HG03097 (cell line): ENCODE measurements at regions not wholly inside any gene's neighbourhood (a gene's known extent, or its start where the extent isn't known, plus 50 kb on each side); places are given as distances from the start of the nearest gene placed in this dataset.

ENCODE experiments used
- ATAC-seq: cut with Tn5 transposase; IDR thresholded peaks from one replicate; pipeline ENCODE4 v1.9.1; 2021; ENCODE audit not compliant: unreplicated experiment, low FRiP score

DNA sequence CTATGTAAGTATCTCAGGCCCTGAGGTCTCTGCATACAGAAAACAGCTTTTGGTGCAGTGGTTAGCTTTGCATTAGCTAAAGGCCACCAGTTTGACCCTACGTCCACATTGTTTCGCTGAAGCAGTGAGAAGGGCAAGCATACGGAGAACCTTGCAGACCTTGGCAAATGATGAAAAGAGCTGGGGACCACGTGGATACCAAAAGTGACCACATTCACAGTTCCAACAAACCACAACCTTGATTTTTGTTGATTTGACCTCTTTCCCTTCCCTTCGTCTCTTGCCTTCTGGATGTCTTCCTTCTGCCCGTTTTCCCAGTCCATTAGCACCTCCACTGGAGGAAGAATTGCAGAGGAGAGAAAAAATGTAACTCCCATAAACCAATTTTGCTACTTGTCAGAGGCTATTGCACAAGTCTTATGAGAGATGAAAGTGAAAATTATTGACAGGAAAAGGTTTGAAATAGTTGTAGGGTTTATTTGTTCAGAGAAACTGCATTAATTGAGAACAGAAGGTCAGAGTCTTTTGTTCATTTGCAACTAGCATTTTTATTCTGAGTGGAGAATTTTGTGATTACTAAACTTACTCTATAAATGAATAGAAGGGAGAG is 293.9 kb upstream of the HTR2A start:
- no peak for ATAC-seq

DNA sequence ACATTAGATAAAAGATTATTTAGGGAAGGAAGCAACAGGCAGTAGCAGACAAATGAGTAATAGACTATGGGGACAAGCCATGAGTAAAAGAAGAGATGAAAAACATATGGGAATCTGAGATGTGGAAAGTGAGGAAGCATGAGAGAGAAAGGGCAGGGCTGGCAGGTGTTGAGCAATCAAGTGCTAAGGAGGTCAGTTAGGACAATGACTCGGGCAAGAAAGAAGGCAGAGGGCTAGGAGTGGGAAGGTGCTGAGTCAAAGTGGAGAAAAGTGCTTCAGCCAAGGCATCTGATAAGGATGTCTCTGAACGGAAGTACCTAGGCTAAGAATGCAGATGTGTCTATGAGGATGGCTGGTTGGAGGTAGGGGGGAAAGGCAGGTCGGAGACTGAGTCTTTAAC is 291.9 kb upstream of the HTR2A start:
- ATAC-seq = no peak

DNA sequence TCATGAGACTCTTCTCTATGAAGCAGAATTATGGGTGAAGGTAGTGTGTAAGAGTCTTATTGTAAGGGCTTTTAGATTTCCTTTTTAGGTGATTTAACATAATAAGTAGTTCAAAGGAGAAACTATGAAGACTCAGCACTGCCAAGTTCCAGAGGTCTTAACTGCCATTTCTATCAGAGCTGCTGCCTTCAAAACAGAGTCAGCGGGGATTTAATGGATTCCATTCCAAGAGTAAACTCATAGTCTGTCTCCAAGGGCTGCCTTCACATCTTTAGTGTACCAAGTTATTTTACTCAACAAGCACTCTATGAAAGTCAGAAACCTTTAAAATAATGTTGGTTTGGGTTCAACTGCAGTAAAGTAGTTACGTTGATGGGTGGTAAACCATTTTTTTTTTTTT is 289.6 kb upstream of the HTR2A start:
- ATAC-seq = no peak

DNA sequence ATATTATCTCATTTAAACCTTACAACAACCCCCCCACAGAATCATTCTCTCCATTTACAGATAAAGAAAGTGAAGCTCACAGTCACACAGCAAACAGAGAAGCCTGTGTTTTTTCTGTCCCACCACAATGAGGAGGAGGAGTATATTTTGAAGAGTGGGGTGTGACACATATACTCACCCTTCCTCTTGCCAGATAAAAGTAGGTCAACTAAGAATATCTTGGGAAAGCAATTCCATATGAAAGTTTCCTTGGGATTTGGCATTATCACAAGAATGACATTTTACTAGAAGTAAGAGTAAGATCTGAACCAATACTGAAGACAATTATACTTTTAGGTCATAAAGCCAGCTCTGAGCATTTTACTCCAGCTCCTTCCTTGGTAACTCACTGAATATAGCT is 287.5 kb upstream of the HTR2A start:
- ATAC-seq = no peak

GRCh38 chr13:47179321-47179720 is 282.5 kb upstream of the HTR2A start:
- ATAC-seq = no peak

DNA sequence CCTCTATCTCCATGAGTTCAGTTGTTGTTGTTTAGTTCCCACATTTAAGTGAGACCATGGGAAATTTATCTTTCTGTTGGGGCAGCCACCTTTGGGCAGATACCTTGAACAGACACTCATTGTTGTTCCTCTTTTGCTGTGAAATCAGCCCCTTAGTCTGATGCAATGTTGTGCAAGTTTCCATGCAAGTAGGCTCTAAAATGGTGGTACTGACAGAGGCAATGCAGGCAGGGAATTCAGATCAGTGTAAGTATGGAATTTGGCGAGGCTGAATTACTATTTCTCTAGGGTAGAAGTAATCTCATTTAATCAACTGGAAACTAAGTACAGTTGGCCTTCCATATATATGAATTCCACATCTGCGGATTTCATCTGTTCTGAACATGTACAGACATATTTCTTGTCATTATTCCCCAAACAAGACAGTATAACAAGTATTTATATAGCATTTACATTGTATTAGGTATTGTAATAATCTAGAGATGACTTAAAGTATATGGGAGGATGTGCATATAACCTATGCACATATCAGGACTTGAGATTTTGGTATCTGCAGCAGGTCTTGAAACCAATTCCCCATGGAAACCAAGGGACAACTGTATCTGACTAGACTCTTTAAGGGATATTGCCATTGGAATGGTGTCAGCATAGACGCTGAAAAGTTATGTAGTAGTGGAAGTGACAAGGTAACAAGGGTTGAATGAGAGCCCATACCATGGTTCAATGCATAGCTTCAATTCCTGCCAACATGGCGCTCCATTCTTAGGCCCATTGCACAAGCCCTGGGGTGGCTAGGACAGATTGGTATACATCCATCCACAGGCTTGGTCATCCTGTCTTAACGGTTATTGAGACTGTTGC is 281.5 kb upstream of the HTR2A start:
- ATAC-seq = no peak

- ATAC-seq = no peak
Observed at GRCh38 chr13:47175172-47175866, 278.5 kb upstream of the HTR2A start.

DNA sequence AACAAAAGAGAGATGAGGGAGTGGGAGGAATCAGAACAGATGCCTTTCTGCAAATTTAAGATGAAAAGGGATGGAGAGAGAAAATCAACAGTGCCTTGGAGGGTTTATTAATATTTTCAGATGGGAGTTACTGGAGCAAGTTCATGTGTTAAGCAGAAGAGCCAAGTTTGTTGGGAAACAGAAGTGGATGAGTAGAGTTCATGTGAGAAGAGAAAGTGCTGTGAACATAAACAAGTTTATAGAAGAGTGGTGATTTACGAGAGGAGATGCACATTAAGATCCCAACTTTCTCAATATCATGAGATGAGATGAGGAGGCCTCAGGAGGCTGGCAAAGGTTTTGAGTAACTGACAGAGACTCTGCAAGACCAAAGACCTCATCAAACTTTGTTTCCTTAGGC is 274.1 kb upstream of the HTR2A start:
- no peak for ATAC-seq

DNA sequence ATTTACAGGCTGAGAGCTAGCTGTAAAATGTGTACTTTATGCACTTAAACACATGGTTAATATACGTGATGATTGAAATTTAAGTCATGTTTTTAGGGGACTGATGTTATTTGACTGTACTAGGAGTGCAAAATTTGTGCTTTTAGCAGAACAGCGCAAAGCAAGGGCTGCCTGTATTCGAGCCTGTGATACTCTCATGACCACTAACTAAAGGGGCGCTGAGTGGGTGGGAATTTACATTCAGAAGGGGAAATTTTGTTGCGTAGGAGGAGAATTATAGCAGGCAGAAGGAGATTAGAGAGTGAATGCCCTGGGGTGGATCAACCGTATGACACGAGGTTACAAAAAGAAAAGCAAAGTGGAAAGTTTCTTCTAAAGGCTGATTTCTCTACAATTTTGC is 271.8 kb upstream of the HTR2A start:
- no peak for ATAC-seq

DNA sequence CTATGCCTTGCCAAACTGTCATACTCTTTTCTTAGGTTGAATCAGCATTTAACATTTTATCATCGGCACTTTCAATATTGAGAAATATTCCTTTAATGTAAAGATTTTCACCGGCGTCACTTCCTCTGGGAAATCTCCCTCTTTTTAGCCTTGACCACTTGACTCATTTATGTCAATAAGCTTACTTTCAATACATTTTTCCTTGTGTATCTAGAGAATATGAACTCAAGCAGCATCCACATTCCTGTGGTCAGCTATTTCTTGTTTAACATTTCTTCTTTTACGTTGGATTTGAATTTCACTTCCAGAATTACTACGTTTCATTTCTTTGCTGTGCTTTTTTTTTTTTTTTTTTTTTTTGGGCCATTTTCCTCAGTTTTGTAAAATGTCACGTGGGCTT is 271.2 kb upstream of the HTR2A start:
- no peak for ATAC-seq

- no peak for ATAC-seq
Observed at GRCh38 chr13:47166336-47166735, 269.5 kb upstream of the HTR2A start.

DNA sequence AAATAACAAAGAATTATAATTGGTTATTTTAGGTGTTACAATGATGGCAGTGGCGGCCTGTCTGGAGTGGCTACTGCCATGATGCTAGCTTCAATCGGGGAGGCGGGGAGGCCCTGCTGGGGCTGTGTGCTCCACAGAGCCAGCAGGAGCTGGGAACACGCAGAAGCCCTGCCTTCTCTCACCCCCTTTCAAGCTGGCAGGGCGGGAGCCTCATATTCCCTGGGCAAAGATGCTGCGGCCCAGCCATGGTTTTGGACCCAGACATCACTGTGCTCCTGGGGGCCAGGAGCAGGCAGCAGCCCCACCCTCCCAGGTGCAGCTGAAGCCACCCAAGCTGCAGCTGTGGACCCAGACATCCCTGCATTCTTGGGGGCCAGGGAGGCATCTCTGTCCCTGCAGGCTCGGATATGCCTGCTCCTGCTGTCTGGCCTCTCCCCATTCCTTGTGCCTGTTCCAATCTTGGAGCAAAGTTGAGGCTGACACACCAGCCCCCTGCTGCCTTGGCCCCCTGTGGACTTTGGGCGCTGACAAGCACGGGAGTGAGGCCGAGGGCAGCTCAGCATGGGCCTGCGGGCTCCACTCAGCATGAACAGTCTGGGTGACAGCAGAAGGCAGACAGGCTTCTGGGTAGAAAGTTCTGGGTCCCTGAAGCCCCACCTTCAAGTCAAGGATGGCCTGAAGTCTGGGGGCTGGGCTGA is 263.1 kb upstream of the HTR2A start:
- no peak for ATAC-seq

DNA sequence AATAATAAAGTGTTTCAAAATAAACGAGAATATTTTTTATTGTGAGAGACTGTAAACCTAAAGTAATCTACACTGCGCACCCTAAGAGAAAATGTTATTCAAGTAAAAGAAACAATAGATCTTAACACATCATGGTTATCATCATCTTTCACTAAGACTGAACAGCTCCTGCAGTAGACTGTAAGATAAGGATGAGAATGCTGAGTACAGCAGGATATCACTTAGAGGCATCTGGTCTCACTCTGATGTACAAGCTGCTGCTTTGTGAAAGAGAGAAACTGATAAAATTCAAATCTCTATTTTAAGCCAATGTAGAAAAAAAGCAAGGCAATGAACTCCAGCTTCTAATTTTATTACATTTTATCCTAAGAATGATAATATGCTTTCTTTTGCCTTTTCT is 261.7 kb upstream of the HTR2A start:
- ATAC-seq = no peak

- no peak for ATAC-seq
Observed at GRCh38 chr13:47148543-47148942, 251.7 kb upstream of the HTR2A start.

- no peak for ATAC-seq
Observed at GRCh38 chr13:47147812-47148119, 250.9 kb upstream of the HTR2A start.

DNA sequence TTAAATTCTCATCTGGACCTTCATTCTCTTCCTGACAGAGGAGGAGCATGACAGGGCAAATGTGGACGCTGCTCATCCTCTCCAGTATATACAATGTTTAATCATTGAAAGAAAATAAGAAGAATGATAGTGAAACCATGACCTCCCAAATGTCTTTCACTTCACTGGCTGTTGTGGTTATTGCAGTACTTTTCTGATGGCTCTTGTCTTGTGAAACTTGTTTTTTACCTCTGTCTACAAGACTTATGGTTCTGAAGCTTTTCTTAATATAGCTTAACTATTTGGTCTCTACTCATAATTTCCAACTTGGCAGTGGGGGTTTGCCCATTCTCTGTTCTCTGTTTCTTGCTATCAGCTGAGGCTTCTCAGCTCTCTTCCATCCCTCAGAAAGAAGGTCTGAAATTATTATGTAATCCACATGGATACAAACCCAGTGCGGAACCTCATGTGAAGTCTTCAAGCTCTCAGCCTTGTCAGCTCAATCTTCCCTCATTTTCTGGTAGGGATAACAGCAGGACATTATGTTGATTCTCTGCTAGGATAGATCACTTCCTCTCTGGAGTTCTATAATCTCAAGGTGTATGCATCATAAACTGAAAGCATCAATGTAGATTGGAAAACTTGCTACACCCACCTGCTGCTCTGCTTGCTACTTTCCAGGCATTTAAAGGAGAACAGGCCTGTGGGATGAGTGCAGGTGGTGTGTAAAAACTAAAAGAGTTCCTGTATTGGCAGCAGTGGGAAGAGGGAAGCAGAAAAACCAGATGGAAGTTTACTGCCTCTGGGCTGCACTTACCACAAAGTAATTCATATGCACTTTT is 250.3 kb upstream of the HTR2A start:
- peak; percentile 99 for ATAC-seq

DNA sequence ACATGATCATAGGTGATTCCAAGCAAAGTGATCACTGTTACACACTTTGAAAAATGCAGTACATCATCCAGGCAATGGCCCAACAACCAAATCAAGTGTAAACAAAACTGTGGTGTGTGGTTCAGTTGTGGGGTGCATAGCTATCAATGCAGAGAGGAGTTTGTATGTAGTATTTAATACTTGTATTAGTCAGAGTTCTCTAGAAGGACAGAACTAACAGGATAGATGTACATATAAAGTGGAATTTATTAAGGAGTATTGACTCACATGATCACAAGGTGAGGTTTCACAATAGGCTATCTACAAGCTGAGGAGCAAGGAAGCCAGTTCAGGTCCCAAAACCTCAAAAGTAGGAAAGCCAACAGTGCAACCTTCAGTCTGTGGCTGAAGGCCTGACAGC is 249.3 kb upstream of the HTR2A start:
- ATAC-seq = no peak

- ATAC-seq = no peak
Observed at GRCh38 chr13:47144782-47145181, 247.9 kb upstream of the HTR2A start.

DNA sequence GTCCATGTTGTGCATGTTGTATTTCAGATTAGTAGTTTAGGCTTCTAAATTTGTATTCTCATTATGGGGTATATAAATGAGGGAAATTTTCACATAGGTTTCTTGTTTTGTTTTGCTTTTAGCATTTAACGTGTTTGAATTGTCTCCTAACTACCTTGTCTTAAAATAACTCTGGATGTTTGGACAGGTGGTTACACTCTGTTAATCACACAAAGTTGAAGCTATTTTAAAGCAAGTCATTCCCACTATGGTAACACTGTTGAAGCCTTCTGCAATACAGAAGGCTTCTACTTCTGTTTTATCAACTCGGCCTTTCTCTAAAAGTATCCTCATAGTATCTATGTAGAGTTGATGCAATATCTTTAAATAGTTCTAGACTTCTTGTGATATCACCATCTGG is 245.3 kb upstream of the HTR2A start:
- ATAC-seq = no peak

GRCh38 chr13:47139519-47139918 is 242.7 kb upstream of the HTR2A start:
- ATAC-seq = no peak
